ENCODE measurements at regions not wholly inside any gene's neighbourhood (a gene's known extent, or its start where the extent isn't known, plus 50 kb on each side); places are given as distances from the start of the nearest gene placed in this dataset.

- TF ChIP-seq CTCF (optimal IDR thresholded peaks at IDR 0.05 in 1 of 3, IDR thresholded peaks at IDR 0.05 in 1 of 3, conservative IDR thresholded peaks at IDR 0.05 in 1 of 3; ENCODE audit: extremely low read depth in 1 of 3, insufficient read depth in 2 of 3, low read length in 3 of 3) (no peak), EZH2 (IDR thresholded peaks at IDR 0.05; ENCODE audit: low read length) (no peak)
Observed at GRCh38 chr9:119091074-119091473, 278.2 kb downstream of the BRINP1 start.
